Activated CD4-positive, alpha-beta T cell treated with anti-CD3 and anti-CD28 coated beads, Interleukin-2, amount 10 ng/mL, durations not matched to agents 24 days and 14 days (primary cell): ENCODE measurements at regions not wholly inside any gene's neighbourhood (a gene's known extent, or its start where the extent isn't known, plus 50 kb on each side); places are given as distances from the start of the nearest gene placed in this dataset.

Experiments used
- DNase-seq: peaks from one replicate; pipeline ENCODE4 v3.0.0; 2022
- H3K27ac Mint-ChIP-seq: one replicate; pipeline ENCODE4 v1.8.0; 2022; ENCODE audit warnings: mild to moderate bottlenecking, mixed read lengths
- H3K27me3 Mint-ChIP-seq: one replicate; pipeline ENCODE4 v1.8.0; 2022; ENCODE audit warnings: mixed read lengths
- H3K36me3 Mint-ChIP-seq: one replicate; pipeline ENCODE4 v1.8.0; 2022; ENCODE audit warnings: low read depth, mild to moderate bottlenecking, mixed read lengths
- H3K4me1 Mint-ChIP-seq: one replicate; pipeline ENCODE4 v1.8.0; 2021; ENCODE audit warnings: mixed read lengths
- H3K4me3 Mint-ChIP-seq: one replicate; pipeline ENCODE4 v1.8.0; 2022; ENCODE audit warnings: mild to moderate bottlenecking, moderate library complexity, mixed read lengths
- H3K9me3 Mint-ChIP-seq: one replicate; pipeline ENCODE4 v1.8.0; 2021; ENCODE audit warnings: mixed read lengths
- intact Hi-C: fragments of 100-400 bp; cut with micrococcal nuclease; formaldehyde crosslinking; loops from one replicate; pipeline ENCODE4 v1.15.1; 2023

- Mint-ChIP-seq H3K4me1 (peaks cover 9% of the 10 kb centered on the region), H3K27ac (no peak overlapping the region), H3K27me3 (peaks cover 12% of the 10 kb centered on the region), H3K4me3 (no peak overlapping the region), H3K36me3 (no peaks in the 10 kb centered on the region), H3K9me3 (peaks cover 3% of the 10 kb centered on the region)
- DNase-seq: peak; percentile 37
- intact Hi-C loops: no loop called here
Observed at GRCh38 chr1:5111581-5111980, 457.2 kb downstream of the AJAP1 start.

- Mint-ChIP-seq H3K27me3 (peaks cover 12% of the 10 kb centered on the region), H3K36me3 (no peaks in the 10 kb centered on the region), H3K27ac (no peak overlapping the region), H3K4me3 (no peak overlapping the region), H3K4me1 (peaks cover 9% of the 10 kb centered on the region), H3K9me3 (peaks cover 3% of the 10 kb centered on the region)
- intact Hi-C loops: no loop called here
- DNase-seq: peak; percentile 53
Observed at GRCh38 chr1:5110508-5110907, 456.1 kb downstream of the AJAP1 start.

DNA sequence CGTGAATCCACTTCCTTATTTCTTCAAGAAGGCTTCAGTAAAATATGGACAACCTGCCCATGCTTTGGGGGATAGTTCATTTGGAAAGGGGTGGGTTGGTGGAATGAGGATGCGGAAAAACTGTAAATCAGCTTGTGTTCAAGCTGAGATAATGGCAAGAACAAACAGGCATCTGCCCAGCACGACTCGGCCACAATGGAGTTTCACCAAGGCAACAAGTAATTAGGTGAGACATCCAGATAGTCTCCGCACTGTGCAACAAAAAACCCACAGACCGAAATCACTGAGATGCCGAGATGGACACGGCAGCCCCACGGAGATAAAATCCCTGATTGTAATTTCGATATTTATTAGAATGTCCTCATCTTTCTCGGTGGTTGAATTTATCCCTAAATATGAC lies 455.2 kb downstream of the AJAP1 start:
- H3K27me3 Mint-ChIP-seq: peaks cover 12% of the 10 kb centered on the region
- intact Hi-C loops: no loop called here
- peaks cover 3% of the 10 kb centered on the region for H3K9me3 Mint-ChIP-seq
- no peak overlapping the region for H3K4me3 Mint-ChIP-seq
- DNase-seq: peak; percentile 23
- no peaks in the 10 kb centered on the region for H3K36me3 Mint-ChIP-seq
- H3K27ac Mint-ChIP-seq: no peak overlapping the region
- peaks cover 9% of the 10 kb centered on the region for H3K4me1 Mint-ChIP-seq

DNA sequence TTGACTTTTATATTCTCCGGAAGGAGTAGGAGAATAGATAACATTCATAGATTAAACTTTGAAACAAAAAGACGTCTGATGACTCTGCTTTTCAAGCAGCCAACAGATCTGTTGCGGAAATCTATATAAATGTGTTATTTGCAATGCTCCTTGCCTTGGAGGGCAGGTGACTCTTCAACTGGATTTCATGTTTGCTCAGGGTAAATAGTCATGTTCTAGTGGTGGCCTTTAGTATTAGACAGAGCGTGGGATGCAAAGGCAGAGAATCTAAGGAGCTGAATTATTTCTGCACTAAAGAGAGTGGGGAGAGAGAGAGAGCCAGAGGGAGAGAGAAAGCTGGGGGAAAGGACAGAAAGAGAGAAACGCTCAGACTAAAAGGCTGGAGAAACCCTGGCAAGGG lies 454.3 kb downstream of the AJAP1 start:
- Mint-ChIP-seq H3K4me3 (no peak overlapping the region), H3K36me3 (no peaks in the 10 kb centered on the region), H3K4me1 (peaks cover 9% of the 10 kb centered on the region), H3K9me3 (peaks cover 3% of the 10 kb centered on the region), H3K27me3 (peaks cover 12% of the 10 kb centered on the region), H3K27ac (no peak overlapping the region)
- no peak for DNase-seq
- intact Hi-C loops: no loop called here

GRCh38 chr1:5105744-5106143 lies 451.3 kb downstream of the AJAP1 start:
- H3K27me3 Mint-ChIP-seq: peaks cover 10% of the 10 kb centered on the region
- peaks cover 4% of the 10 kb centered on the region for H3K9me3 Mint-ChIP-seq
- H3K4me1 Mint-ChIP-seq: peaks cover 3% of the 10 kb centered on the region
- no peaks in the 10 kb centered on the region for H3K36me3 Mint-ChIP-seq
- no peak overlapping the region for H3K4me3 Mint-ChIP-seq
- DNase-seq: no peak
- intact Hi-C loops: no loop called here
- H3K27ac Mint-ChIP-seq: no peak overlapping the region

- intact Hi-C loops: no loop called here
Observed at GRCh38 chr1:5099558-5099957, 445.1 kb downstream of the AJAP1 start.

GRCh38 chr1:5098981-5099385 lies 444.6 kb downstream of the AJAP1 start:
- no peaks in the 10 kb centered on the region for H3K36me3 Mint-ChIP-seq
- intact Hi-C loops: no loop called here
- H3K27ac Mint-ChIP-seq: no peak overlapping the region

More at GRCh38 chr1:5099558-5099957, 445.1 kb downstream of the AJAP1 start:
- Mint-ChIP-seq H3K36me3 (no peaks in the 10 kb centered on the region), H3K9me3 (peaks cover 6% of the 10 kb centered on the region), H3K27me3 (no peaks in the 10 kb centered on the region), H3K27ac (no peak overlapping the region), H3K4me3 (no peak overlapping the region), H3K4me1 (no peaks in the 10 kb centered on the region)
- DNase-seq: no peak

DNA sequence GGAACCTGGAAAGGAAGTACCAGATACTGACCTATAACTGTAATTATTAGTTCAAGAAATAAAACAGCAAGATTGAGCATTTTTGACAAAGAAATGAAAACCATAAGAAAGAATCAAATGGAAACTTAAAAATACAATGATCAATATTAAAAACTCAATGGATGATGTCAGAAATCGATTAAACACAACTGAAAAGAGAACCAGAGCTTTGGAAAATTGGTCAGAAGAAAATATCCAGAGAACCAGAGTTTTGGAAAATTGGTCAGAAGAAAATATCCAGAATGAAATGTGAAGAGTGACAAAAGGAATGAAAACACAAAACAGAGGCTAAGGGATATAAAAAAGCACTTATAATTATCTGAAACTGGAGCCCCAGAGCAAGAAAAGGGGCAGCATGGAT lies 438.6 kb downstream of the AJAP1 start:
- no peak overlapping the region for H3K27ac Mint-ChIP-seq
- H3K4me1 Mint-ChIP-seq: no peaks in the 10 kb centered on the region
- no peaks in the 10 kb centered on the region for H3K27me3 Mint-ChIP-seq
- no peak for DNase-seq
- no peaks in the 10 kb centered on the region for H3K36me3 Mint-ChIP-seq
- intact Hi-C loops: no loop called here
- no peak overlapping the region for H3K4me3 Mint-ChIP-seq
- H3K9me3 Mint-ChIP-seq: peaks cover 15% of the 10 kb centered on the region

More at GRCh38 chr1:5098981-5099385, 444.6 kb downstream of the AJAP1 start:
- Mint-ChIP-seq H3K4me3 (no peak overlapping the region), H3K9me3 (peaks cover 7% of the 10 kb centered on the region), H3K27me3 (no peaks in the 10 kb centered on the region), H3K4me1 (no peaks in the 10 kb centered on the region)
- DNase-seq: no peak

GRCh38 chr1:5084676-5085075 lies 430.3 kb downstream of the AJAP1 start:
- H3K36me3 Mint-ChIP-seq: no peaks in the 10 kb centered on the region
- peaks cover 3% of the 10 kb centered on the region for H3K9me3 Mint-ChIP-seq
- no peak for DNase-seq
- H3K4me3 Mint-ChIP-seq: no peak overlapping the region
- intact Hi-C loops: no loop called here
- H3K27ac Mint-ChIP-seq: no peak overlapping the region
- no peaks in the 10 kb centered on the region for H3K4me1 Mint-ChIP-seq
- H3K27me3 Mint-ChIP-seq: no peaks in the 10 kb centered on the region

DNA sequence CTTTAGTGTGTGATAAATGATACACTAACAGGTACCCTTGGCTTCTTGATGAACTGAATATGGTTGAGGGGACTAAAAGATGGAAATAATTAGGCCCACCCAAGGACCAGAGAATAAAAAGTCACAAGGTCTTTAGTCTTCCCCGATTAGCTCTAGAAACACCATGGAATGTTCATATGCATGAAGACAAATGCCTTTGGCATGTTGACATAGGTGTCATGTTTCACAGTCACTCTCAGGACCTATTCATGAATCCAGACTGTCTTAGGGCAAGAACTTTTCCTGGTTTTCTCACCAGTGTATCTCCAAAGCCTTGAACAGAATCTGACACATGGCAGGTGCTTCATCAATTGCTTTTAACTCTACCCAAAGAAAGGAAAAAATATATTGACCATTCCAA lies 412.8 kb downstream of the AJAP1 start:
- no peak overlapping the region for H3K4me3 Mint-ChIP-seq
- intact Hi-C loops: no loop called here

GRCh38 chr1:5053744-5054143 lies 399.3 kb downstream of the AJAP1 start:
- H3K27ac Mint-ChIP-seq: no peak overlapping the region
- no peaks in the 10 kb centered on the region for H3K36me3 Mint-ChIP-seq
- H3K4me3 Mint-ChIP-seq: no peak overlapping the region
- intact Hi-C loops: no loop called here
- H3K27me3 Mint-ChIP-seq: no peaks in the 10 kb centered on the region
- DNase-seq: peak; percentile 19
- peaks cover 3% of the 10 kb centered on the region for H3K9me3 Mint-ChIP-seq
- no peaks in the 10 kb centered on the region for H3K4me1 Mint-ChIP-seq

More for the DNA sequence above, 412.8 kb downstream of the AJAP1 start:
- no peaks in the 10 kb centered on the region for H3K9me3 Mint-ChIP-seq
- H3K4me1 Mint-ChIP-seq: no peaks in the 10 kb centered on the region
- no peak for DNase-seq
- H3K36me3 Mint-ChIP-seq: no peaks in the 10 kb centered on the region
- H3K27ac Mint-ChIP-seq: no peak overlapping the region
- H3K27me3 Mint-ChIP-seq: no peaks in the 10 kb centered on the region

DNA sequence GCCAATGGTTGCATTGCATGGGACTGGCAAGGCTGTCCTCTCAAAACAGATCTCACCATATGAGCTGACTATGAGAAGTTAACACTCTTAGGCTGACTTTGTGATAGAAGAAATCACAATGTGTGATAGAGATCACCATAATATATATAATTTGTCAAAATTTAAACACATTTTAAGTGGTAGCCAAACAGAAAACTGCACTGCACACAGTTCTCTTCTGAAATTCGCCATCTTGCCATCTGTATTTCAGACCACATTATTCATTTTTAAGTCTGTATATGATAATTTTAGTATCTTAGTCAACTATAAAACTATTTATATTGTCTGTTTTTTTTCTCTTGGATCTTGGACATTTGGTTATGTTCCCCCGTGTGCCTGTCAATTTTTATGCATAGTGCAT lies 374.7 kb downstream of the AJAP1 start:
- no peaks in the 10 kb centered on the region for H3K4me1 Mint-ChIP-seq
- H3K9me3 Mint-ChIP-seq: peaks cover 3% of the 10 kb centered on the region
- no peak overlapping the region for H3K4me3 Mint-ChIP-seq
- no peak overlapping the region for H3K27ac Mint-ChIP-seq
- no peak for DNase-seq
- H3K27me3 Mint-ChIP-seq: no peaks in the 10 kb centered on the region
- intact Hi-C loops: no loop called here
- no peaks in the 10 kb centered on the region for H3K36me3 Mint-ChIP-seq

DNA sequence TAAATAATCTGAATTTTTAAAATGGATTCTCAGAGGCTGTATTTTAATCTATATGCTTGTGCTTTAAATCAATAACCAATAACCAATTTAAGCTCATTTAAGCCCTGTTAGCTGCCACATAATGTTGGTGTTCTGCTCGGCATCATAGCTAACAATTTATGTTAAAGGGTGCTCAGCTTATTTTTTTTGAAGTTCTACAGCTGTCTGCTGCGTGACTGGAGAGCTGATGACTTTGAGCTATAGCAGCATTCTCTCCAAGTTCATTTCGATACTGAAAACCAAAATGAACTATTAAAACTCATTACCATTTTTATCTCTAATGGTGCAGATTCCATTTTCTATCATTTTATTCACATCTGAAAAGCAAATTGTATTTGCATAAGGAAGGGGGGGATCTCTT lies 357.8 kb downstream of the AJAP1 start:
- no peak overlapping the region for H3K4me3 Mint-ChIP-seq
- H3K9me3 Mint-ChIP-seq: no peaks in the 10 kb centered on the region
- no peak for DNase-seq
- no peaks in the 10 kb centered on the region for H3K36me3 Mint-ChIP-seq
- no peak overlapping the region for H3K27ac Mint-ChIP-seq
- intact Hi-C loops: no loop called here
- no peaks in the 10 kb centered on the region for H3K4me1 Mint-ChIP-seq
- H3K27me3 Mint-ChIP-seq: no peaks in the 10 kb centered on the region

GRCh38 chr1:5010656-5011055 lies 356.2 kb downstream of the AJAP1 start:
- no peaks in the 10 kb centered on the region for H3K36me3 Mint-ChIP-seq
- no peak overlapping the region for H3K27ac Mint-ChIP-seq
- intact Hi-C loops: no loop called here
- no peaks in the 10 kb centered on the region for H3K27me3 Mint-ChIP-seq
- H3K4me3 Mint-ChIP-seq: no peak overlapping the region
- no peak for DNase-seq
- no peaks in the 10 kb centered on the region for H3K4me1 Mint-ChIP-seq
- H3K9me3 Mint-ChIP-seq: no peaks in the 10 kb centered on the region

DNA sequence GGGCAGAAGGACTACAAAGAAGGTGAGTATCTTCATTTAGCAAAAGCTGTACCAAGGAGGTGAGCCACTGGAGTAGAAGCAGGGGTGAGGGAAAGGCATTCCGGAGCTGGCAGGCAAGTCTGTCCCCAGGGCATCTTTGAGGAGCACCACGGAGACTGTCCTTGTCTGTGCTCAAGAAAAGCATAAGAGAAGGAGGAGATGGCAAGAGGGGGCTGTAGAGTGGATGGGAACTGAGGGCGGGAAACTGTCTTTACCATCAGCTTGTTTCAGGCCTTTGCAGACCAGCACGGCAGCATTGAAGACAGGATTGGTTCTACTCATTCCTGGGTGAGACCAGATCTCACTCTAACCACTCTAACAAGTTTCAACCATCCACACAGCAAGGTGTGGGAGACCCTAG lies 355.8 kb downstream of the AJAP1 start:
- DNase-seq: no peak
- Mint-ChIP-seq H3K4me3 (no peak overlapping the region), H3K27me3 (no peaks in the 10 kb centered on the region), H3K9me3 (no peaks in the 10 kb centered on the region), H3K27ac (no peak overlapping the region), H3K4me1 (no peaks in the 10 kb centered on the region), H3K36me3 (no peaks in the 10 kb centered on the region)
- intact Hi-C loops: no loop called here
